GM18520 (cell line): ENCODE measurements at regions not wholly inside any gene's neighbourhood (a gene's known extent, or its start where the extent isn't known, plus 50 kb on each side); places are given as distances from the start of the nearest gene placed in this dataset.

Source experiments
- ATAC-seq: cut with Tn5 transposase; IDR thresholded peaks from one replicate; pipeline ENCODE4 v1.9.1; 2021; ENCODE audit not compliant: unreplicated experiment

DNA sequence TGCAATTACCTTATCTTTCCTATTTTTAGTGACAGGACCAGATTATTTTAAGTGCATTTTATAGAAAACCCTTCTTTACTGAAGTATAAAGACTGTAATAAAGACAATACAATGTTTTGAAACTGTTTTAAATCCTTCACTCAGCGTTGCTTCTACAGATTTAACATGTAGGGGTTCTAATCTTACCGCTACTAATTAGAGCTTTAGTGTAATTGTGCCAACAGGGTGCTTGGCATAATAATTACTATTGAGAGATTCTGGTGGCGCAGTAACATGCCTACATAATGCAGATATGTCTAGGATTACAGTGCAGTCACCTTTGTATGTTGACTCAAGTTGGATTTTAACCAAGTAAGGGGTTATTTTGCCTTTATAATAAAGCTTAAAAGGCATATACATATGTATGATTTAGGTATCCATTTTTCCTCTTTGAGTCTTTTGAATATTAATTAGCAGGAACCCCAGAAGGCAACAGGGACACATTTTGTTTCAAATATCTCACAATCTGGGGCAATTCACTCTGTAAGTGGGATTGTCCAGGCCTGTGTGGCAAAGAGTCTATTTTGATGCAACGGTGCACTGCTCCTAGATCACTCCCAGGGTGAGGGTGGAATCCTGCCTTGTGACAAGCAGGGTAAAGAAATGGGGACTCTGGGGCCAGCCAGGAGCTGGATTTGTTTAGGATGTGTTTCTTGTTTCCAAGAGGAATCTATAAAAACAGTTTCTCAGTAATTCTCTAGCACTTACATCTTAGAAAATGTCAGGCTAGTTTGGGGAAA lies 604.7 kb upstream of the SALL1 start:
- ATAC-seq = no peak

DNA sequence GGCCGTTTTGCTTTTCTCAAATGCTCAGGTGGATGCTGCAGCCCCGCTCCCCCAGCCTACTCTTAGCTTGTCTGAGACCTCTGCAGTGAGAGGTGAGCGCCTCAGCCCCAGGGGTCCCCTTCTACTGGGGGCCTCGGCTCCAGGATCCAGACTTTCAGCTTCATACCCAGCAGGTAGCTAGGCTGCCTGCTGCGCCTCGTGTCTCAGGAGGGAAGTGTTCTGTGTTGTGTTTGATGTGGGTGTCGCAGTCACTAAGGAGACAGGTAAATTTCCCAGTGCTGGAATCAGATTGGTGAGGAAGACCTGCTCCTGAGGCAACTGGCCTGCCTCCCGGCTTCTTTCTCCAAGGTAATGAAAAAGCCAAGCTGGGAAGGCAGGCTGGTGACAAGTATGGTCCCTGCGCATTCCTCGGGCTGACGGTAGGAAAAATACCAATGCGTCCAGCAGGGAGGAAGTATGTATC lies 604.0 kb upstream of the SALL1 start:
- no peak for ATAC-seq

DNA sequence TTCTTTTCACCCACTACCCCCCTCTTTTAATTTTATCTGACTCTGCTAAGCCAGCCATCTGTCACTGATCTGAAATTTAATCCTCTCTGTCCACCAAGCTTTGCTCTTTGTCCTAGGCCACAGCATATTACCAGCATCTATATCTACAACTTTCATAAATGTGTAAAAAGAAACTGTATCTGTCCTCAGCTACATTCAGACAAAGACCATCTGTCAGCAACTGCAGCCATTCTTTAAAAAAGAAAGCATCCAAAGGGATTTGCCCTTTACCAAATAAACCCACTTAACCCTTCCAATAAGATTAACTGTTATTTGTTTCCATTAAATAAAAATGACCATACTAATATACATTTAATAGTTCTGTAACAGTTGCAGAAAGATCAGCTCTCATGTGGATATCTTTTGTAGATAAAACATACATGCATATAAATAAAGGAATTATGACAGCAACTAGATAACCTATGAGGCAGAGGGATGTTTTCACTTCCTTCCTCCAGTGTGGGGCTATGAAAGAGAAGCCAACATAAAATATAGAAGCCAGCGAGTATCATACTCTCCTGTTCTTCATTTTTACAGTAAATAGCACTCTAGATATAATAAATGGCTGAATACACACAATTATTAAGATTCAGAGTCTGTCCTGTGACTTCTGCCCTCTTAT lies 602.5 kb upstream of the SALL1 start:
- ATAC-seq = no peak

DNA sequence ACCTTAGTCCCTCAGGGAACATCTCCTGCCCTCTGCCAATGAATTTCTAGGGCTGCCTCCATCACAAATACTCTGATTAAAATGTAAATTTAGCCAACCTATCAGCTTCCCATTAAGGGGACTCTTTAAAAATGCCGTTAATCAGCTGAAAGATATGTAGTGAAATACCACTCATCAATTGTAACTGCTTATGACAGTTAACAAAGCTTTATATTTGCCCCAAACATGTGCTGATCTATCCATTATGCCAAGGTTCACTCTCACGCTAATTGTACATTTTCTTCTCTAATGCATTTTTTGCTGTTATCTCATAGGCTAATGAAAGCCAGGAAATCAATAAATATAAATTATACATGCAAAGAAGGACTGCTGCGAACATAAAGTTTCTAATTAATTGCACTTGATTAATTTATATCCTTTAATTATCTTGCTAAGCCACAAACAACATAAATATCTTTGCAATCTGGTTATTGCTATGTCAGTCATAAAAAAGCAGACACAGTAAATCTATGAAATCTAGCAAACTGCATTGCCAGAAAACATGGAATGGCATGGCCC lies 601.4 kb upstream of the SALL1 start:
- ATAC-seq = no peak

DNA sequence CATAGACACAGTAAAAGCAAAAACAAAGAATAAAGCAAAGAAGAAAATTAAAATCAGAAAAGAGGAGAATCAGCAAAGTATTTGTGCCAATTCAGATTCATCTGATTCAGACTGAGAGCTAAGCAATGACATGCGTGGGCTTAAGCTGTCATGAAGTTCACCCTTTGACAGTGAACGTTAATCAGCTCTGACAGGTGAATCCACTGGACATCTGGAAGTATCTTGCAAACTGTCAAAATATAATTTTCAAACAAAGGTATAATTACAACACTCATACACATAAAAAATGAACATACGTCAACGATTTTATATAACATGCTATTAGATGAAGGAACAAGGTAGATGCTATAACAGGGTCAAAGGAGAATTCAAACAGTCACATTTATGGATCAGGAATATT lies 596.3 kb upstream of the SALL1 start:
- no peak for ATAC-seq

DNA sequence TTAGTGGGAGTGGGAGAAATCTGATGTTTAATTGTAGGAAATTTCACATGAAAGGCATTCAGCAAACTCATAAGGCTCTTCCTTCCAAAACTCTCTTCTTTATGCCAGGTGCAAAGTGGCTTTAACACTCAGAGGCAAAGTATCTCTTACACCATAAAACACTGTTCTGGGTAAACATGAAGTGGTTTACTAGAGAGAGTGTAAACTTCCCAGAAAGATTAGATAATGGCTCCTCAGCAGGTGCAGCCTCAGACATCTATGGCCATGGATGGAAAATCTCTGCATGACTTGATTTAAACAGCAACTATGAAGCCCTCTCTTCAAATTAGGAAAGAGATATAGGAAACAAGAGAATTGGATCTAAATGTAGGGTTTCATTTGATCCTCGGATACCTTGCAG lies 583.1 kb upstream of the SALL1 start:
- ATAC-seq = no peak

DNA sequence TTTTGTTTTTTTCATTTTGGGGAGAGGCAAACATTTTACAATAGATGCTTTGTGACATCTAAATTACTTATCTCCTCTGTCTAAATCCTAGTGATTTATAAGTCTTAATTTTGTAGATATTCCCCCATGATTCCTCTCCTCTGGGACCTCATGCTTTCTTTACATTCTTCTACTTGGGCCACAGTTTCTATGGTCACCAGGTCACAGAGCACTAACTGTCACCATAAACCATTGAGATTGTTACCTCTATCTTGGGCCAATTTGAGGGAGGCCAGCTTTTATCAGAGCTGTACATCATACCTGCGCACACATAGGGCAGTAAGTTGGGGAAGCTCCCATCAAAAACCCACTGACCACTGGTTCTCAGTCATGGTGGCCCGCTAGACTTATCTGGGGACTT lies 582.1 kb upstream of the SALL1 start:
- no peak for ATAC-seq

DNA sequence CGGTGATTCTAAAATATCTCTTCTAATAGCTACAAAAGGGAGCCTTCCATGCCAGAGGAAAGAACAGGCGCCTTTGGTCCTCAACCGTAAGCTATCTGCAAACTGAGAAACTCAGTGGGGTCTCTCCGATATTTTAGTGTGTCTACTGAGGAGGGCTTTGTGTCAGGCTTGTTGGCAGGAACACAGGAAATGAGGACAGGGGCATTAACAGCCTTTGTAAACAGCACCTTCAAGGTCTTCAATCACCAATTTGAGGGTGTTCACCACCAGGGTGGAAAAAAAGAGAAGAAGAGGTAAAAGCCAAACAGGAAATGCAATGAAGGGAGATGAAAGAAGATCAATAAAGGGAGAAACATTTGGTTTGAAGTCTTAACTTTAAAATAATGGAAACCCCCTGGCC lies 580.1 kb upstream of the SALL1 start:
- ATAC-seq = no peak

DNA sequence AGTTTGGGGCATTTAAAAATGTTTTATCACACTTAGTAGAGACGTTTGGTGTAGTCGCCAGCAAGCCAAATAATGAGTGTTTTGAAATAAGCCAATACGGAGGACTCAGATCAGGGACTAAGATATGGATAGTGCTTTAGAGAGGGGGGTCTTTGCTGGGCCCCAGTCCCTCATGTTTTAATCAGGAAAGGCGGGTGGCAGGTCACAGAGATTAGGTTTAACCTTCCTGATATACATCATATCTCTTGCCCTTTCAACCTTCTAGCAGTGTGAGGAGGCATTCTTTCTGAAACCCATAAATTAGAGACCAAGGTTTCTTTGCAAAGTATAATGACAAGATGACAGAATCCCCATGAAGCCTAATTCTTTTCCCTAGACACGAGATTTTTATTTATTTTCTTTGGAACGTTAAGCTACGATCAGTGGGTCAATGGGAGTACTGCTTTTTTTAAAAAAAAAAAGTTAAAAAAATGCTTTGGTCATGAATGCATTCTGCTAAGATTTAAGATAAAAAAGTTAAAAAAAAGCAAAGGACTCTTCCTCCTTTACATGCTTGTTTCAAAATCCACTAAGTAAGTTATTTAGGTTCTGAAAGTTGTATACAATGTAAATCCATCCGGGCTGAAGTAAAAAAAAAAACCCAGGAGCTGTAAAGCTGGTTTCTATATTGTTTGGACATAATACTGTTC lies 572.1 kb upstream of the SALL1 start:
- ATAC-seq = no peak

DNA sequence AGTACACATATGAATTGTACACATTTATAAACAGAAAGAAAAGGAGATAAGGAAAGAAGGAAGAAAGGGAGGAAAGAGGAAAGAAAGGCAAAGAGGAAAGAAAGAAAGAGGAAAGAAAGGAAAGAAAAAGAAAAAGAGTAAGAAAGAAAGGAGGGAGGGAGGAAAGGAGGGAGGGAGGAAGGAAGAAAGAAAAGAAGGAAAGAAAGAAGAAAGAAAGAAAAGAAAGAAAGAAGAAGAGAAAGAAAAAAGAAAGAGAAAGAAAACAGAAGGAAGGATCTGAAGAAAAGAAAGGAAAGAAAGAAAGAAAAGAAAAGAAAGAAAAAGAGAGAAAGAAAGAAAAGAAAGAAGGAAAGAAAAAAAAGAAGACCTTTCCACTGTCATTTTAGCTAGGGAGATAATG lies 571.4 kb upstream of the SALL1 start:
- no peak for ATAC-seq

DNA sequence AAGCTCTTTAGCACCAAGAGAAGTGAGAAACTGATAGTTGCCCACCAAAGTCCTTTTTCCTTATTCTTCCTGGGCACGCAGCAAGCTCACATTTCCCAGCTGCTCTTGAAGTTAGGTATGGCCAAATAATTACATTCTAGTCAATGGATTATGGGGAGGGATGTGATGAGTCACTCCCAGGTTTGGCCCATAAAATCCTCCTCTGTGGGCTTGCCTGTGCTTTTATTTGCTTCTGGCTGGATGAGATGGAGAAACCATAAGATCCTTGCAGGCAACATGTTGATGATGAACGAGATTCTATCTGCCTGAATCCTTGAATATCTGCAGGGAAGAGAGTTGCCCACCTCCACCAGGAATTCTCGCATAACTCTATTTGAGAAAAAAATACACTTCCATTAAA lies 568.3 kb upstream of the SALL1 start:
- ATAC-seq = no peak

DNA sequence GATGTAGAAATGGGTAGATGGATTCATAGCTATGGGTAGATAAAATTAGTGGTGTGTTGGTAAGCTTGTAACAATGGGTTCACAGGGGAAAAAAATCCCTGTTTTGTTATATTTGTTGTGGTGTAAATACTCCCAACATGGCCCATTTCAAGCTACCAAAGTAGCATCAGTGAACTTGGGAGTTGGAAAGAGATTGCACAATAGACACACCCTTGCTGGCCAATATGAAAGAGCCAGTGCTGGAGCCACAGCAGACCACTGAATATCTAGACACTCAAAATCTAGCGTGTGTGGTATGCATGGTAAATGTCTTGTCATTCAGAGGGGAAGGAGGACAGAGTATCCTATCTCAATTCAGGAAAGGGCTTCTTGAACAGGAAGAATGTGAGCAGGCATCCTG lies 565.1 kb upstream of the SALL1 start:
- no peak for ATAC-seq

DNA sequence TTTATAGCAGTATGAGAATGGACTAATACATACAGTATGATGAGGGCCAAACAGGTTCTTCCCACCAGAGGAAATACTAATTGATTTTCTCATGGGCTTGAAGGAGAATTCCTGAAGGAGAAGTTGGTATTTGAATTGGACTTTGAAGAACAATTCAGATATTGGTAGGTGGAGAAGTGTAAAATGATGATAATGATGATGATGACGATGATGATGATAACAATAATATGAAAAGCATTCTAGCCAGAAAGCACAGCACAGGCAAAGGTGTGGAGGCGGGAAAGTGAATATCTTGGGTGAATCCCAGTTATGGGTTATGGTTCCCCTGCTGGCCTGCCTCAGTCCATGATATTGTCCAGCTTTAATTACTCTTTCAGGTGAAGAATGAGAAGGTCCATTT lies 562.4 kb upstream of the SALL1 start:
- ATAC-seq = no peak

DNA sequence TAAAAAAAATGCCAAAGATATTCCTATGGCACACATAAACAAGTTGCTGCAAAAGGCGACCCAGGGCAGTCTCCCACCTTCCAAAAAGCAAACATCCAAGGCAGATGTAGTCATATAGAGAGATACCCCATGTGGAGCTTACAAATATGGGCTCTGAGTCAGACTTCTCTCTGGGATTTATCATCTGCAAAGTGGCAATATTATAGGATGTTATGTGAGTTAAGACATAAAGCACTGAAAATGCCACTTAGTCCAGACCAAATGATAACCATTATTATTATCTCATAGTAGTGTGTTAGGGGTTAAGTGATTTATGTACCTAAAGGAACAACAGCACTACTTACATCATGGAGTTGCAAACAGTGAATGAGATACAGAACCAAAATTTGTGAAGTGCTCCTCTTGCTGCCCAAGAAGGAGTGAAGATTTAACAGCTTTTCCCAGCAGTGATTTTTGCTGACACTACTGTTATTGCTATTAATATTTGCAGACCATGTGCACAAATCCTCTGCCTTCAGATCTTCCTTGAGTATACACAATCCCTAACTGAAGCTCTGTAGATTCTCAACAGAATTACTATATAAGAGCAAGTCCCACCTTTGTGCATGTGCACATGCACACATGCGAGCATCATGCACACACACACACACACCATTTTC lies 560.0 kb upstream of the SALL1 start:
- no peak for ATAC-seq

DNA sequence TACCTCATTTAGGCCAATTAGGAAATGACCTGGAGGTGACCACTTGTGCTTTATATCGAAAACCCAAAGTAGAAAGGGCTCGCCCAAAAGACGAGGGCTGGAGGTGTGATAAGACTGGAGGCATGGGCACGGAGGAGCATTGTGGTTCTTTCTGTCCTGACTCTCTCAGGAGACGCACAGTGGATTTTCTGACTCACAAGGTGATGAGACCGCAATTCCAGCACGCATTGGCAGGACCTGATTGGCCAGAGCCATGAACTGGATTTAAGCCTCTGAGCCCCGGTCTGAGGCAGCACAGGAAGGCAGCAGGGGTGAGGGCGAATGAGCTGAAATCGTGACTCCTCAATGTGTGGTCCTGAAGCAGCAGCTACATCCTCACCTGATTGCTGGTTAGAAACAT lies 559.1 kb upstream of the SALL1 start:
- no peak for ATAC-seq

DNA sequence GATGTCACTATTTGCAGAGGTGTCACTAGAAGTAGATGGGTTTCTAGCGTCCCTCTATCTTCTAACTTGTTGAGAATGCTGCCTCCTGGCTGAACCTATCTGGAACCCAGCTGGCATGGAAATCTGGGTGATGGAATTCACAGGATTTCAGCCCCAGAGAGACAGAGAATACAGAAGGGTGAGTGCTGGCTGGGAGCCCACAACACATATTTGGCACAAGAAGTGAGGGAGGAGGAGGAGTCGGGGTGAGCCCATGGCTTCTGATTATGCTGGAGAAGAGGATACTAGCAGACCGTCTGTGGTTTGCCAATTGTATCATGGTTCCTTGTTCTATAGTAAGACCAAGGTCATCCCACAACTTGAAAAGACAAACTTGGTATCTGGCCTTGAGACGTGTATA lies 557.8 kb upstream of the SALL1 start:
- ATAC-seq = no peak

DNA sequence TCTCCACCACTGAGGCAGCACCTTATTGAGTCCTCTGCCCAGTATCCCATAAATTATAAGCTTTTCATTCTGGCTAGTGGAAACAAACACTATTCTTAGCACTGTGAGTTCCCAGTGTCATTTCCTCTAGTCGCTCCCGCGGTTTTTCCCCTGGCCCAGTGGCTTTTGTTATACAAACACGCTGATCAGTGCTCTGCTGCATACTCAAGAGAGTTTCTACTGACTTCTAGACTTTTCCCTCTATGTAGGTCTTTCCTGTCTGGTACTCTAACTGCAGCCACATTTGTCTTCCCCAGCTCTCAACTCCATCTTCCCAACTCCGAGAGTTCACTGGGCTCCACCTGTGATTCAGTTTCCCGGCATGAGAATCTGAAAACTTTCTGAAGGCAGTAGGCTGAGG lies 556.6 kb upstream of the SALL1 start:
- ATAC-seq = no peak

DNA sequence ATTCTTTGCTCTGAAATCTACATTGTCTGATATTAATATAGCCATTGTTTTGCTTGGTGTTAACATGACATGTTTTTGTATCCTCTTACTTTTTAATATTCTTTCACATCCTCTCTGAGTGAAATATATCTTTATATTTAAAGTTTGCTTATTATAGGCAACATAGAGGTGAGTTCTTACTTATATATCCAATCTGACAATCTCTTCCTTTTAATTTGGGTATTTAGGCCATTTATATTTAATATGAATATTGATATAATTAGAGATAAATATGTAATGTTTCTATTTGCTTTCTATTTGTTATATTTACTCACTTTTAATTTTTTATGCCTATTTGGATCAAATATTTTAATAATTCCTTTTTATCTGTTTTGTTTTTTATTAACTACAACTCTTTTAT lies 554.1 kb upstream of the SALL1 start:
- ATAC-seq = no peak

DNA sequence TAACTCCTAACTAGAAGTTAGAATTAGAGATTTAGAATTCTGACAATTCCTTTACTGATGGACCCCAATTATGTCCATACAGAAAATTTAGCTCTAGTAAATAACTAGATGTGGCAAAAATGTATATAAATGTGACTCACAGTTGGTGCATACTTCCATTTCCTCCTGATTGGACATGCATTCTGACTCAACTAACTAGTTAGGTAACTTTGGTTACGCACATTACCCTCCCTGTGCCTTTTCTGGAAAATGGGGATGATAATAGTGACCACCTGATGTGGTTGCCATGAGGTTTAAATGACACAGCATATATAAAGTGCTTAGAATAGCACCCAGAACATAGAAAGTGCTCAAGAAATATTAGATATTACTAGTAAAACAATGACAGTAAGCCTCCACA lies 550.0 kb upstream of the SALL1 start:
- ATAC-seq = no peak

DNA sequence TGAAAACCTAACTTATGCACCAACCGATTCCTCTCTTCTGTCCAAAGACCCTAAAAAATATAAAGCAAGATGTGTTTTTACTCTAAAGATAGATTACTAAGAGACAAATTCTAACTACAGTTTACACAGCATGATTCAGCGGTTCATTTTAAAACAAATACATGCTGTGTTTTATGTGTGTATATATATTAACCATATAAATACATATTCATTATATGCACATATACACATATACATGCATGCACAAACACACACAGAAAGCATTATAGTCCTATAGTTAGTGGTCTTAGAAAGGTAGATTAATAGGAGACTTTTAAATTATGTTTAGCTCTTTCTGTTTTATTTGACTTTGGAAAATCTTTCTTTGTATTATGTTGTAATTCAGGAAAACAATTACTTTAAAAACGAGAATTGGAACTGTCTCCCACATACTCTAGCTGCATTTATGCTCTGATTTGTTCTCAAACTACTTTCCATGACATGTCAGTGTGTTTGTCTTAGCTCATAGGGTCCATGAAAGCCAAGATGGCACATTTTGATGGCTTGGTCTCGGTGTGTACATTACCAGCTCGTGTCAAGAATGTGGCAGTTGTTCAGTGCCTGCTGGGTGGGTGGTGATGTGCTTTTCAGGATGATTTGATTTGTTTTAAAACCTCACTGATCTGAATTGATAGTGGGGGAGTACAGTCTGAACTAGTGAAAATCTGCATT lies 548.8 kb upstream of the SALL1 start:
- ATAC-seq = no peak

DNA sequence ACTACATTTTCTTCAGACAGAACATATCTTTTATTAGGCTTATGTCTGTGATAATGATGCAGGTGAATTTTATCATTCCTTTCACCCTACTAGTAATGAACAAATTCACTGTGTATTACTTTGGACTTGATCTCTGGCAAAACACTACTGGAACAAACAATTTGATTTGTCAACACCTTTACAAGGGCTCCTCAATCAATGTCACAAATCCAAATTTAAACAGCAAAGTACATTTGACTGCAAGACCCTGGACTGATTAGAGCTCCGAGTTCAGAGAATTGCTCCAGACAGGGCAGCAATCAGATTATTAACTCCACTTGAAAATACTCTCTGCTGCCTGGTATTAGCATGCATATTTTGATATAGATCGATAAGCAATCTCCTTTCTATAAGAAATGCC lies 547.6 kb upstream of the SALL1 start:
- ATAC-seq = no peak
